ENCODE measurements at regions not wholly inside any gene's neighbourhood (a gene's known extent, or its start where the extent isn't known, plus 50 kb on each side); places are given as distances from the start of the nearest gene placed in this dataset.

- 72 to 85% (median 78%) methylated on average over 5 of the region's 5 CpGs for WGBS, 3 donors
- H3K4me3 ChIP-seq (ENCODE audit: low read depth in 1 of 3, low read length in 3 of 3), result no peak overlapping the region
- no peak overlapping the region for H3K27ac ChIP-seq (ENCODE audit: low read depth in 1 of 3, low read length in 2 of 3)
- H3K9me3 ChIP-seq (ENCODE audit: control insufficient read depth in 2 of 2, insufficient read depth in 1 of 2, low read depth in 1 of 2, low read length in 1 of 2), result no peaks in the 10 kb centered on the region
- no peaks in the 10 kb centered on the region for H3K27me3 ChIP-seq (ENCODE audit: control insufficient read depth in 3 of 3, insufficient read depth in 3 of 3, low read length in 3 of 3)
- DNase-seq (no peak), FAIRE-seq (no peak)
- no peaks in the 10 kb centered on the region for H3K36me3 ChIP-seq (ENCODE audit: control insufficient read depth in 3 of 3, insufficient read depth in 2 of 3, low read depth in 1 of 3, low read length in 3 of 3)
- H3K4me1 ChIP-seq (ENCODE audit: control insufficient read depth in 3 of 3, insufficient read depth in 2 of 3, low read depth in 1 of 3, low read length in 2 of 3), result no peaks in the 10 kb centered on the region
Observed at GRCh38 chr5:13187186-13187585, 757.3 kb downstream of the DNAH5 start.

- Histone ChIP-seq H3K27me3 (ENCODE audit: control insufficient read depth in 3 of 3, insufficient read depth in 3 of 3, low read length in 3 of 3) (no peaks in the 10 kb centered on the region), H3K4me3 (ENCODE audit: low read depth in 1 of 3, low read length in 3 of 3) (no peak overlapping the region), H3K27ac (ENCODE audit: low read depth in 1 of 3, low read length in 2 of 3) (no peak overlapping the region), H3K4me1 (ENCODE audit: control insufficient read depth in 3 of 3, insufficient read depth in 2 of 3, low read depth in 1 of 3, low read length in 2 of 3) (no peaks in the 10 kb centered on the region), H3K9me3 (ENCODE audit: control insufficient read depth in 2 of 2, insufficient read depth in 1 of 2, low read depth in 1 of 2, low read length in 1 of 2) (no peaks in the 10 kb centered on the region), H3K36me3 (ENCODE audit: control insufficient read depth in 3 of 3, insufficient read depth in 2 of 3, low read depth in 1 of 3, low read length in 3 of 3) (no peaks in the 10 kb centered on the region)
- FAIRE-seq (no peak), DNase-seq (no peak)
- 58 to 84% (median 73%) methylated on average over 1 of the region's 1 CpG for WGBS, 3 donors
Observed at GRCh38 chr5:13186177-13186576, 758.3 kb downstream of the DNAH5 start.

GRCh38 chr5:13179407-13180087 is 764.9 kb downstream of the DNAH5 start:
- Histone ChIP-seq H3K4me3 (ENCODE audit: low read depth in 1 of 3, low read length in 3 of 3) (no peak overlapping the region), H3K27ac (ENCODE audit: low read depth in 1 of 3, low read length in 2 of 3) (no peak overlapping the region), H3K36me3 (ENCODE audit: control insufficient read depth in 3 of 3, insufficient read depth in 2 of 3, low read depth in 1 of 3, low read length in 3 of 3) (no peaks in the 10 kb centered on the region), H3K9me3 (ENCODE audit: control insufficient read depth in 2 of 2, insufficient read depth in 1 of 2, low read depth in 1 of 2, low read length in 1 of 2) (no peaks in the 10 kb centered on the region), H3K4me1 (ENCODE audit: control insufficient read depth in 3 of 3, insufficient read depth in 2 of 3, low read depth in 1 of 3, low read length in 2 of 3) (no peaks in the 10 kb centered on the region), H3K27me3 (ENCODE audit: control insufficient read depth in 3 of 3, insufficient read depth in 3 of 3, low read length in 3 of 3) (no peaks in the 10 kb centered on the region)
- FAIRE-seq (no peak), DNase-seq (no peak)
- WGBS, 3 donors, result 89 to 90% (median 90%) methylated on average over 5 of the region's 5 CpGs

- peaks cover 0 to 10% of the 10 kb centered on the region in 2 donors for H3K9me3 ChIP-seq (ENCODE audit: control insufficient read depth in 2 of 2, insufficient read depth in 1 of 2, low read depth in 1 of 2, low read length in 1 of 2)
- no peaks in the 10 kb centered on the region for H3K27me3 ChIP-seq (ENCODE audit: control insufficient read depth in 3 of 3, insufficient read depth in 3 of 3, low read length in 3 of 3)
- 80 to 82% (median 81%) methylated on average over 1 of the region's 1 CpG for WGBS, 3 donors
- H3K4me3 ChIP-seq (ENCODE audit: low read depth in 1 of 3, low read length in 3 of 3), result no peak overlapping the region
- no peaks in the 10 kb centered on the region for H3K4me1 ChIP-seq (ENCODE audit: control insufficient read depth in 3 of 3, insufficient read depth in 2 of 3, low read depth in 1 of 3, low read length in 2 of 3)
- H3K27ac ChIP-seq (ENCODE audit: low read depth in 1 of 3, low read length in 2 of 3), result no peak overlapping the region
- no peaks in the 10 kb centered on the region for H3K36me3 ChIP-seq (ENCODE audit: control insufficient read depth in 3 of 3, insufficient read depth in 2 of 3, low read depth in 1 of 3, low read length in 3 of 3)
- FAIRE-seq, result no peak
- no peak for DNase-seq
Observed at GRCh38 chr5:13143630-13144029, 800.9 kb downstream of the DNAH5 start.

DNA sequence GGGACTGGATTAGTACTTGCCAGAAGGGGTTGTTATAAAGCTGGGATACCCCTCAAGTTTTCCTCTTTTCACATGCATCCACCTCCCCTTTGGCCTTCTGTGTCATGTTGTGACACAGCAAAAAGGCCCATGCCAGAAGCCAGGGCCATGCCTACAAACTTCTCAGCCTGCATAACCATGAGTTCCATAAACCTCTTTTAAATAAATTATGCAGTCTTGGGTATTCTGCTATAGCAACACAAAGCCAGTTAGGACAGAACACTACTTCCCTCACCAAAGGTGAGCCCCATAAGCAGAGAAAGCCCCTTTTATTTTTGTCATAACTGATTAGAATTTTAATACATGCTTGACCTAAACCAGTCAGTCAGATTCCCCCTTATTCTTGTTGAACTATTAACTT is 801.3 kb downstream of the DNAH5 start:
- FAIRE-seq (no peak), DNase-seq (no peak)
- Histone ChIP-seq H3K9me3 (ENCODE audit: control insufficient read depth in 2 of 2, insufficient read depth in 1 of 2, low read depth in 1 of 2, low read length in 1 of 2) (peaks cover 0 to 12% of the 10 kb centered on the region in 2 donors), H3K4me3 (ENCODE audit: low read depth in 1 of 3, low read length in 3 of 3) (no peak overlapping the region), H3K4me1 (ENCODE audit: control insufficient read depth in 3 of 3, insufficient read depth in 2 of 3, low read depth in 1 of 3, low read length in 2 of 3) (no peaks in the 10 kb centered on the region), H3K36me3 (ENCODE audit: control insufficient read depth in 3 of 3, insufficient read depth in 2 of 3, low read depth in 1 of 3, low read length in 3 of 3) (no peaks in the 10 kb centered on the region), H3K27ac (ENCODE audit: low read depth in 1 of 3, low read length in 2 of 3) (no peak overlapping the region), H3K27me3 (ENCODE audit: control insufficient read depth in 3 of 3, insufficient read depth in 3 of 3, low read length in 3 of 3) (no peaks in the 10 kb centered on the region)

- WGBS, 3 donors, result 79 to 89% (median 85%) methylated on average over 2 of the region's 2 CpGs
- FAIRE-seq (no peak), DNase-seq (no peak)
- Histone ChIP-seq H3K27ac (ENCODE audit: low read depth in 1 of 3, low read length in 2 of 3) (no peak overlapping the region), H3K36me3 (ENCODE audit: control insufficient read depth in 3 of 3, insufficient read depth in 2 of 3, low read depth in 1 of 3, low read length in 3 of 3) (no peaks in the 10 kb centered on the region), H3K4me1 (ENCODE audit: control insufficient read depth in 3 of 3, insufficient read depth in 2 of 3, low read depth in 1 of 3, low read length in 2 of 3) (no peaks in the 10 kb centered on the region), H3K9me3 (ENCODE audit: control insufficient read depth in 2 of 2, insufficient read depth in 1 of 2, low read depth in 1 of 2, low read length in 1 of 2) (peaks cover 0 to 8% of the 10 kb centered on the region in 2 donors), H3K27me3 (ENCODE audit: control insufficient read depth in 3 of 3, insufficient read depth in 3 of 3, low read length in 3 of 3) (no peaks in the 10 kb centered on the region), H3K4me3 (ENCODE audit: low read depth in 1 of 3, low read length in 3 of 3) (no peak overlapping the region)
Observed at GRCh38 chr5:13133951-13134350, 810.5 kb downstream of the DNAH5 start.

GRCh38 chr5:13115476-13115875 is 829.0 kb downstream of the DNAH5 start:
- Histone ChIP-seq H3K4me1 (ENCODE audit: control insufficient read depth in 3 of 3, insufficient read depth in 2 of 3, low read depth in 1 of 3, low read length in 2 of 3) (no peaks in the 10 kb centered on the region), H3K36me3 (ENCODE audit: control insufficient read depth in 3 of 3, insufficient read depth in 2 of 3, low read depth in 1 of 3, low read length in 3 of 3) (no peaks in the 10 kb centered on the region), H3K9me3 (ENCODE audit: control insufficient read depth in 2 of 2, insufficient read depth in 1 of 2, low read depth in 1 of 2, low read length in 1 of 2) (no peaks in the 10 kb centered on the region), H3K4me3 (ENCODE audit: low read depth in 1 of 3, low read length in 3 of 3) (no peak overlapping the region), H3K27ac (ENCODE audit: low read depth in 1 of 3, low read length in 2 of 3) (no peak overlapping the region), H3K27me3 (ENCODE audit: control insufficient read depth in 3 of 3, insufficient read depth in 3 of 3, low read length in 3 of 3) (no peaks in the 10 kb centered on the region)
- FAIRE-seq (no peak), DNase-seq (no peak)
- WGBS, 3 donors, result 65 to 89% (median 75%) methylated on average over 1 of the region's 1 CpG

- DNase-seq, result no peak
- Histone ChIP-seq H3K4me3 (ENCODE audit: low read depth in 1 of 3, low read length in 3 of 3) (no peak overlapping the region), H3K9me3 (ENCODE audit: control insufficient read depth in 2 of 2, insufficient read depth in 1 of 2, low read depth in 1 of 2, low read length in 1 of 2) (no peaks in the 10 kb centered on the region), H3K4me1 (ENCODE audit: control insufficient read depth in 3 of 3, insufficient read depth in 2 of 3, low read depth in 1 of 3, low read length in 2 of 3) (no peaks in the 10 kb centered on the region), H3K27ac (ENCODE audit: low read depth in 1 of 3, low read length in 2 of 3) (no peak overlapping the region), H3K27me3 (ENCODE audit: control insufficient read depth in 3 of 3, insufficient read depth in 3 of 3, low read length in 3 of 3) (no peaks in the 10 kb centered on the region), H3K36me3 (ENCODE audit: control insufficient read depth in 3 of 3, insufficient read depth in 2 of 3, low read depth in 1 of 3, low read length in 3 of 3) (no peaks in the 10 kb centered on the region)
- no peak for FAIRE-seq
- 58 to 69% (median 63%) methylated on average over 5 of the region's 5 CpGs for WGBS, 3 donors
Observed at GRCh38 chr5:13108265-13108664, 836.2 kb downstream of the DNAH5 start.

DNA sequence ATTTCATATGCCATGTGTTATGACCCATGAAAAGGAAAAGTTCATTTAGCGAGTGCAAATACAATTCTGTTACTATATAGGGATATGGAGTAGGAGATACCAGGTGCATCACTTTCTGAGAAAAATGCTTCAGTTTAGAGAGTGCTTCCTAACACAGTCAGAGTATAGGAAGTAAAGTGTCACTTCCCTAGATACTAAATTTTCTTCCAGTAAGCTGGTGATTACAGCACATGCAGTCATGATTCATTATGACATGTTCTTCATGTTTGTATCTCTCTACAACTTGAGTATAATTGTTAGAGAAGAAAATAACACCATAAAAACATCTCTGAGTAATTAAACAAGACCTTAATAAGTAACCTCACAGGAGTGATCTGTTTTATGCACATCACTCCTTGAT is 837.0 kb downstream of the DNAH5 start:
- H3K9me3 ChIP-seq (ENCODE audit: control insufficient read depth in 2 of 2, insufficient read depth in 1 of 2, low read depth in 1 of 2, low read length in 1 of 2), result no peaks in the 10 kb centered on the region
- no peaks in the 10 kb centered on the region for H3K27me3 ChIP-seq (ENCODE audit: control insufficient read depth in 3 of 3, insufficient read depth in 3 of 3, low read length in 3 of 3)
- H3K27ac ChIP-seq (ENCODE audit: low read depth in 1 of 3, low read length in 2 of 3), result no peak overlapping the region
- 83 to 94% (median 85%) methylated on average over 1 of the region's 1 CpG for WGBS, 3 donors
- no peak overlapping the region for H3K4me3 ChIP-seq (ENCODE audit: low read depth in 1 of 3, low read length in 3 of 3)
- DNase-seq, result no peak
- H3K36me3 ChIP-seq (ENCODE audit: control insufficient read depth in 3 of 3, insufficient read depth in 2 of 3, low read depth in 1 of 3, low read length in 3 of 3), result no peaks in the 10 kb centered on the region
- H3K4me1 ChIP-seq (ENCODE audit: control insufficient read depth in 3 of 3, insufficient read depth in 2 of 3, low read depth in 1 of 3, low read length in 2 of 3), result no peaks in the 10 kb centered on the region
- no peak for FAIRE-seq

Data from small intestine (tissue), 7 donors.